K562 (cell line): ENCODE measurements at regions not wholly inside any gene's neighbourhood (a gene's known extent, or its start where the extent isn't known, plus 50 kb on each side); places are given as distances from the start of the nearest gene placed in this dataset.

ENCODE experiments used
- ATAC-seq: fragments of 200-7000 bp; cut with Tn5 transposase; 3 replicates; pipeline ENCODE4 v1.9.1; 2020; ENCODE audit warnings: moderate library complexity
- BruUV-seq: library from RNA; stranded (reverse); fragments of 400-500 nt; replicated peaks from 2 replicates; lab custom pipeline; 2021; lab: Mats Ljungman, UMichigan
- CTCF ChIA-PET: fragments of 300-600 bp; formaldehyde crosslinking; extraction: SDS; loops from one replicate; lab custom pipeline; 2021; ENCODE audit warnings: low intra/inter-chr PET ratio; lab: Yijun Ruan, JAX
- POLR2A ChIA-PET: fragments of 300-600, 350-650 bp; sonication (Branson Sonifier 250); formaldehyde crosslinking; extraction: SDS; loops from one replicate; lab custom pipeline; 2021; ENCODE audit warnings: antibody characterized with exemption, inconsistent platforms; lab: Yijun Ruan, JAX
- DNase-seq, 4 experiments: peaks; one replicate each; pipeline versions ENCODE4 v3.0.0 to v3.0.0-alpha.2; 2011 to 2018; ENCODE audit warnings: low spot score in 3 of 4, mixed read lengths in 3 of 4; ENCODE audit errors: extremely low read depth in 1 of 4
- FAIRE-seq: peaks from 2 replicates; lab custom pipeline; 2011; peaks lifted over from hg19 to GRCh38; lab: Jason Lieb, UNC
- H2AFZ ChIP-seq: 2 replicates; pipeline ENCODE4 v1.6.0; 2011; ENCODE audit warnings: low read depth, low read length, control low read depth, inconsistent platforms
- H3K27ac ChIP-seq: fragments of 200-600 bp; 3 replicates; pipeline ENCODE4 v1.8.0; 2011; ENCODE audit warnings: low read depth, mild to moderate bottlenecking, control low read depth, inconsistent platforms, low read length, moderate library complexity, mixed read lengths; ENCODE audit errors: extremely low read depth
- H3K27me3 ChIP-seq, 2 experiments: fragments of 300-600 bp in 1 of 2; 2 replicates in 1 of 2; 3 replicates in 1 of 2; pipeline versions ENCODE4 v1.6.0 to v1.8.0; 2011; ENCODE audit warnings: inconsistent platforms in 2 of 2, low read length in 2 of 2, mild to moderate bottlenecking in 1 of 2, mixed read lengths in 1 of 2, moderate library complexity in 1 of 2; ENCODE audit not compliant: control insufficient read depth in 2 of 2, insufficient read depth in 2 of 2
- H3K36me3 ChIP-seq: fragments of 300-600 bp; 3 replicates; pipeline ENCODE4 v1.8.0; 2011; ENCODE audit warnings: mild to moderate bottlenecking, low read length, inconsistent platforms; ENCODE audit not compliant: control insufficient read depth, insufficient read depth
- H3K4me1 ChIP-seq, 2 experiments: fragments of 200-600 bp in 1 of 2; replicated peaks in 1 of 2; 2 replicates in 1 of 2; 3 replicates in 1 of 2; pipeline versions ENCODE4 v1.5.1 to v1.8.0; 2011; ENCODE audit warnings: inconsistent platforms in 2 of 2, low read length in 2 of 2, mild to moderate bottlenecking in 1 of 2, mixed read lengths in 1 of 2, moderate library complexity in 1 of 2; ENCODE audit not compliant: control insufficient read depth in 2 of 2, insufficient read depth in 2 of 2
- H3K4me2 ChIP-seq: 2 replicates; pipeline ENCODE4 v1.6.1; 2011; ENCODE audit warnings: low read length, control low read depth, inconsistent platforms, mixed read lengths; ENCODE audit not compliant: insufficient read depth
- H3K4me3 ChIP-seq: fragments of 200-600 bp; sonication (generic), shearing (Covaris generic); 2 replicates; pipeline ENCODE4 v1.5.1; 2016; ENCODE audit warnings: control low read depth, inconsistent platforms
- H3K79me2 ChIP-seq: fragments of 200-600 bp; 3 replicates; pipeline ENCODE4 v1.8.0; 2011; ENCODE audit warnings: low read length, inconsistent platforms; ENCODE audit not compliant: control insufficient read depth, insufficient read depth
- H3K9ac ChIP-seq, 2 experiments: 2 replicates each; pipeline versions ENCODE4 v1.6.0 to v1.6.1; 2011; ENCODE audit warnings: low read depth in 2 of 2, low read length in 2 of 2, control low read depth in 1 of 2, inconsistent platforms in 1 of 2, mild to moderate bottlenecking in 1 of 2, mixed read lengths in 1 of 2; ENCODE audit not compliant: insufficient read depth in 1 of 2
- H3K9me1 ChIP-seq: one replicate; pipeline ENCODE4 v1.6.0; 2011; ENCODE audit warnings: inconsistent platforms, mild to moderate bottlenecking, low read length, moderate library complexity; ENCODE audit not compliant: control insufficient read depth, insufficient read depth
- H3K9me3 ChIP-seq: replicated peaks from 2 replicates; pipeline ENCODE4 v1.5.1; 2011; ENCODE audit warnings: low read depth, low read length, inconsistent platforms; ENCODE audit not compliant: control insufficient read depth, insufficient read depth
- H4K20me1 ChIP-seq: replicated peaks from 2 replicates; pipeline ENCODE4 v1.6.1; 2011; ENCODE audit warnings: low read length, inconsistent platforms, mixed read lengths; ENCODE audit not compliant: control insufficient read depth, insufficient read depth
- BCOR ChIP-seq: fragments of 450-650 bp; IDR thresholded peaks from 2 replicates; pipeline ENCODE4 v1.6.1; 2016
- CTBP1 ChIP-seq: fragments of 450-650 bp; IDR thresholded peaks from 2 replicates; pipeline ENCODE4 v1.6.1; 2016; ENCODE audit warnings: borderline replicate concordance
- EP300 ChIP-seq: IDR thresholded peaks from 2 replicates; pipeline ENCODE4 v1.6.1; 2012; ENCODE audit warnings: low read length, improper control_type of control experiment
- ETV1 ChIP-seq: fragments of 450-650 bp; conservative IDR thresholded peaks from 2 replicates; pipeline ENCODE4 v1.6.1; 2016; ENCODE audit warnings: missing genetic modification characterization, control low read depth, low read depth, missing compliant biosample characterization
- HMG20A ChIP-seq: fragments of 450-650 bp; formaldehyde crosslinking; conservative IDR thresholded peaks from 2 replicates; pipeline ENCODE4 v1.4.0; 2020; ENCODE audit warnings: mild to moderate bottlenecking, mixed read lengths
- MBD2 ChIP-seq: sonication (generic); IDR thresholded peaks from 2 replicates; pipeline ENCODE4 v1.6.1; 2016; ENCODE audit warnings: low read depth, borderline replicate concordance
- POLR2AphosphoS2 ChIP-seq: IDR thresholded peaks from 2 replicates; pipeline ENCODE4 v1.6.1; 2012; ENCODE audit warnings: low read length, improper control_type of control experiment
- PRPF4 ChIP-seq: fragments of 200-400 bp; formaldehyde crosslinking; IDR thresholded peaks from one replicate; pipeline ENCODE4 v1.6.1; 2017; ENCODE audit warnings: low read length, low read depth, mild to moderate bottlenecking; ENCODE audit not compliant: insufficient read depth, poor library complexity, severe bottlenecking
- RBM34 ChIP-seq: fragments of 200-400 bp; formaldehyde crosslinking; IDR thresholded peaks from 2 replicates; pipeline ENCODE4 v1.6.1; 2018; ENCODE audit warnings: low read length, borderline replicate concordance; ENCODE audit not compliant: insufficient read depth
- RUNX1 ChIP-seq: sonication (generic); IDR thresholded peaks from 2 replicates; pipeline ENCODE4 v1.6.1; 2016; ENCODE audit warnings: antibody characterized with exemption, low read depth
- SIRT6 ChIP-seq: IDR thresholded peaks from one replicate; pipeline ENCODE4 v1.6.1; 2012; ENCODE audit warnings: low read depth, mild to moderate bottlenecking, control low read depth, inconsistent platforms, low read length, moderate library complexity
- STAT5A ChIP-seq: IDR thresholded peaks from 2 replicates; pipeline ENCODE4 v1.6.1; 2012; ENCODE audit warnings: low read length, inconsistent platforms, borderline replicate concordance
- in situ Hi-C: fragments of 300-500 bp; cut with MboI; formaldehyde crosslinking; loops from 4 replicates; pipeline ENCODE4 v1.15.0; 2018; ENCODE audit warnings: inconsistent platforms, mixed read lengths
- intact Hi-C: fragments of 100-400 bp; cut with micrococcal nuclease; formaldehyde crosslinking; loops from 2 replicates; pipeline ENCODE4 v1.14.2; 2022
- TF ChIP-seq, protein P1 (sequence below): sonication (generic); formaldehyde crosslinking; IDR thresholded peaks from 2 replicates; pipeline ENCODE4 v1.8.0; 2022; ENCODE audit warnings: mild to moderate bottlenecking, low read depth, missing genetic modification reagents
- TF ChIP-seq, protein P2 (sequence below): fragments of 250-450 bp; sonication (Bioruptor Pico); IDR thresholded peaks from 2 replicates; pipeline ENCODE4 v1.5.1; 2021; ENCODE audit warnings: mild to moderate bottlenecking
- TF ChIP-seq, protein P3 (sequence below), 2 experiments: fragments of 450-650 bp in 1 of 2; IDR thresholded peaks; 2 replicates each; pipeline ENCODE4 v1.6.1; 2011 to 2017; ENCODE audit warnings: low read depth in 2 of 2, antibody characterized with exemption in 1 of 2, borderline replicate concordance in 1 of 2, low read length in 1 of 2, mild to moderate bottlenecking in 1 of 2, mixed read lengths in 1 of 2; ENCODE audit not compliant: control insufficient read depth in 1 of 2
- TF ChIP-seq, protein P4 (sequence below): fragments of 200-800 bp; sonication (Bioruptor generic); IDR thresholded peaks from 2 replicates; pipeline ENCODE4 v1.6.1; 2017; ENCODE audit warnings: missing genetic modification characterization, missing compliant biosample characterization

DNA sequence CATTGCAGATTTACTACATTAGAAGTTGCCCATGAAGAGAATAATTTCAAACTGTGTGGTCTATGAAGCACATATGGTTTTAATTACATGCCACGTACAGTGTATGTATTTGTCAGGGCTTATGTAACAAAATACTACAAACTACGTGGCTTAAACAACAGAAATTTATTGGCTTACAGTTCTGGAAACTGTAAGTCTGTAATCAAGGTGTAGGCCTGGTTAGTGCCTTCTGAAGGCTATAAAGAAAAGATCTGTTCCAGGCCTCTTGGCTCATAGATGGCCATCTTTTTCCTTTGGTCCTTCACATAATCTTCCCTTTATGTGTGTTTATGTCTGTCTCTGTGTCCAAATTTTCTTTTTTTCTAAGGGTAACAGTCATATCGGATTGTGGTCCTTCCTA, 1160.2 kb downstream of the FAM133A start (continued):
- no peak for TF ChIP-seq RUNX1
- no peak for TF ChIP-seq EP300
- TF ChIP-seq, protein P1, sequence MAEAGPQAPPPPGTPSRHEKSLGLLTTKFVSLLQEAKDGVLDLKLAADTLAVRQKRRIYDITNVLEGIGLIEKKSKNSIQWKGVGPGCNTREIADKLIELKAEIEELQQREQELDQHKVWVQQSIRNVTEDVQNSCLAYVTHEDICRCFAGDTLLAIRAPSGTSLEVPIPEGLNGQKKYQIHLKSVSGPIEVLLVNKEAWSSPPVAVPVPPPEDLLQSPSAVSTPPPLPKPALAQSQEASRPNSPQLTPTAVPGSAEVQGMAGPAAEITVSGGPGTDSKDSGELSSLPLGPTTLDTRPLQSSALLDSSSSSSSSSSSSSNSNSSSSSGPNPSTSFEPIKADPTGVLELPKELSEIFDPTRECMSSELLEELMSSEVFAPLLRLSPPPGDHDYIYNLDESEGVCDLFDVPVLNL (CRISPR knock-in tag), result no peak
- TF ChIP-seq PRPF4, result no peak
- no peak for TF ChIP-seq RBM34
- no peak for TF ChIP-seq ETV1 (tag)
- TF ChIP-seq, protein P2, sequence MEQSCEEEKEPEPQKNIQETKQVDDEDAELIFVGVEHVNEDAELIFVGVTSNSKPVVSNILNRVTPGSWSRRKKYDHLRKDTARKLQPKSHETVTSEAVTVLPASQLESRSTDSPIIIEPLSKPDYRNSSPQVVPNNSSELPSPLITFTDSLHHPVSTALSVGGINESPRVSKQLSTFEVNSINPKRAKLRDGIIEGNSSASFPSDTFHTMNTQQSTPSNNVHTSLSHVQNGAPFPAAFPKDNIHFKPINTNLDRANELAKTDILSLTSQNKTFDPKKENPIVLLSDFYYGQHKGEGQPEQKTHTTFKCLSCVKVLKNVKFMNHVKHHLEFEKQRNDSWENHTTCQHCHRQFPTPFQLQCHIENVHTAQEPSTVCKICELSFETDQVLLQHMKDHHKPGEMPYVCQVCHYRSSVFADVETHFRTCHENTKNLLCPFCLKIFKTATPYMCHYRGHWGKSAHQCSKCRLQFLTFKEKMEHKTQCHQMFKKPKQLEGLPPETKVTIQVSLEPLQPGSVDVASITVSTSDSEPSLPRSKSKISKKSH (CRISPR knock-in tag), result no peak
- no peak for TF ChIP-seq BCOR
- TF ChIP-seq STAT5A, result no peak
- no peak for TF ChIP-seq POLR2AphosphoS2
- TF ChIP-seq HMG20A (CRISPR knock-in tag), result no peak

GRCh38 chrX:94850811-94851210, 1176.8 kb downstream of the FAM133A start:
- no TSS peak for BruUV-seq
- ChIA-PET POLR2A (no interaction called here), CTCF (no interaction called here)
- DNase-seq (no peak), ATAC-seq (no peak), FAIRE-seq (no peak)
- no peaks in the 10 kb centered on the region for H3K9me3 ChIP-seq
- H3K4me2 ChIP-seq, result no peak overlapping the region
- H4K20me1 ChIP-seq, result no peaks in the 10 kb centered on the region
- intact Hi-C loops (no loop called here), in situ Hi-C loops (no loop called here)
- H3K4me1 ChIP-seq, result no peaks in the 10 kb centered on the region
- no peaks in the 10 kb centered on the region for H3K36me3 ChIP-seq
- no peaks in the 10 kb centered on the region for H3K27me3 ChIP-seq
- H3K79me2 ChIP-seq, result no peaks in the 10 kb centered on the region
- H2AFZ ChIP-seq, result no peak overlapping the region
- no peak overlapping the region for H3K4me3 ChIP-seq
- no peak overlapping the region for H3K9ac ChIP-seq
- H3K27ac ChIP-seq, result no peak overlapping the region
- no peaks in the 10 kb centered on the region for H3K9me1 ChIP-seq
- TF ChIP-seq, protein P3, sequence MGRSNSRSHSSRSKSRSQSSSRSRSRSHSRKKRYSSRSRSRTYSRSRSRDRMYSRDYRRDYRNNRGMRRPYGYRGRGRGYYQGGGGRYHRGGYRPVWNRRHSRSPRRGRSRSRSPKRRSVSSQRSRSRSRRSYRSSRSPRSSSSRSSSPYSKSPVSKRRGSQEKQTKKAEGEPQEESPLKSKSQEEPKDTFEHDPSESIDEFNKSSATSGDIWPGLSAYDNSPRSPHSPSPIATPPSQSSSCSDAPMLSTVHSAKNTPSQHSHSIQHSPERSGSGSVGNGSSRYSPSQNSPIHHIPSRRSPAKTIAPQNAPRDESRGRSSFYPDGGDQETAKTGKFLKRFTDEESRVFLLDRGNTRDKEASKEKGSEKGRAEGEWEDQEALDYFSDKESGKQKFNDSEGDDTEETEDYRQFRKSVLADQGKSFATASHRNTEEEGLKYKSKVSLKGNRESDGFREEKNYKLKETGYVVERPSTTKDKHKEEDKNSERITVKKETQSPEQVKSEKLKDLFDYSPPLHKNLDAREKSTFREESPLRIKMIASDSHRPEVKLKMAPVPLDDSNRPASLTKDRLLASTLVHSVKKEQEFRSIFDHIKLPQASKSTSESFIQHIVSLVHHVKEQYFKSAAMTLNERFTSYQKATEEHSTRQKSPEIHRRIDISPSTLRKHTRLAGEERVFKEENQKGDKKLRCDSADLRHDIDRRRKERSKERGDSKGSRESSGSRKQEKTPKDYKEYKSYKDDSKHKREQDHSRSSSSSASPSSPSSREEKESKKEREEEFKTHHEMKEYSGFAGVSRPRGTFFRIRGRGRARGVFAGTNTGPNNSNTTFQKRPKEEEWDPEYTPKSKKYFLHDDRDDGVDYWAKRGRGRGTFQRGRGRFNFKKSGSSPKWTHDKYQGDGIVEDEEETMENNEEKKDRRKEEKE (IDR thresholded peaks at IDR 0.05; ENCODE audit: borderline replicate concordance in 1 of 2, control insufficient read depth in 1 of 2, low read depth in 2 of 2, low read length in 1 of 2), result no peak
- TF ChIP-seq MBD2 (no peak), CTBP1 (no peak), SIRT6 (no peak)
- TF ChIP-seq, protein P4, sequence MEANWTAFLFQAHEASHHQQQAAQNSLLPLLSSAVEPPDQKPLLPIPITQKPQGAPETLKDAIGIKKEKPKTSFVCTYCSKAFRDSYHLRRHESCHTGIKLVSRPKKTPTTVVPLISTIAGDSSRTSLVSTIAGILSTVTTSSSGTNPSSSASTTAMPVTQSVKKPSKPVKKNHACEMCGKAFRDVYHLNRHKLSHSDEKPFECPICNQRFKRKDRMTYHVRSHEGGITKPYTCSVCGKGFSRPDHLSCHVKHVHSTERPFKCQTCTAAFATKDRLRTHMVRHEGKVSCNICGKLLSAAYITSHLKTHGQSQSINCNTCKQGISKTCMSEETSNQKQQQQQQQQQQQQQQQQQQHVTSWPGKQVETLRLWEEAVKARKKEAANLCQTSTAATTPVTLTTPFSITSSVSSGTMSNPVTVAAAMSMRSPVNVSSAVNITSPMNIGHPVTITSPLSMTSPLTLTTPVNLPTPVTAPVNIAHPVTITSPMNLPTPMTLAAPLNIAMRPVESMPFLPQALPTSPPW, result no peak
